ENCODE measurements at regions not wholly inside any gene's neighbourhood (a gene's known extent, or its start where the extent isn't known, plus 50 kb on each side); places are given as distances from the start of the nearest gene placed in this dataset.

DNA sequence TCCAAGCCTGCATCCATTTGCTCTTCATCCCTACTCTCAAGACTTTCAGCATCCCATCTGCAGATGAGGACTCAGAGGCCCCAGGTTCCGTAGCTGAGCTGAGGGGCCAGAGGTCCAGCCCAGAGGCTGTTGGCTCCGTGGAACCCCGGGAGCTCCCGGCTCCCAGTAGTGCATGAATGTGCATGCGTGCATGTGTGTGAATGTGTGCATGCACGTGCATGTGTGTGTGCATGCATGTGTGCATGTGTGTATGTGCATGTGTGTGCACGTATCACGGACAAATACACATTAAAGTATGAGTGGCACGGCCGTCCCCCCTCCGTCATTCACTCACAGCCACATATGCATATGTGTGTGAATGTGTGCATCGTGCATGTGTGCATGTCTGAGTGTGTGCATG is 149.9 kb downstream of the KIF26A start:
- H3K27ac ChIP-seq (ENCODE audit: low read depth, low read length): no peak overlapping the region
- H2BK5ac ChIP-seq (ENCODE audit: low read depth, low read length, poor library complexity): no peak overlapping the region
- H3K23ac ChIP-seq (ENCODE audit: low read length): no peak overlapping the region
- H3K4me3 ChIP-seq (ENCODE audit: low read depth, low read length): no peak overlapping the region
- no peak overlapping the region for H3K4ac ChIP-seq (ENCODE audit: low read depth, low read length)
- no peak overlapping the region for H4K12ac ChIP-seq (ENCODE audit: low read depth, low read length)
- H2BK120ac ChIP-seq (ENCODE audit: insufficient read depth, low read length, poor library complexity): no peak overlapping the region
- no peaks in the 10 kb centered on the region for H3K27me3 ChIP-seq (ENCODE audit: insufficient read depth, low read length)
- no peaks in the 10 kb centered on the region for H3K79me1 ChIP-seq (ENCODE audit: low read length)
- H2AFZ ChIP-seq (ENCODE audit: insufficient read depth, low read length, poor library complexity): no peak overlapping the region
- no peak overlapping the region for H2AK5ac ChIP-seq (ENCODE audit: low read length)
- peaks cover 11% of the 10 kb centered on the region for H3K9me3 ChIP-seq (ENCODE audit: insufficient read depth, low read depth, low read length)
- H3K4me2 ChIP-seq (ENCODE audit: low read length): no peak overlapping the region
- no peak overlapping the region for H2BK12ac ChIP-seq (ENCODE audit: low read length)
- H3K9ac ChIP-seq (ENCODE audit: low read length): no peak overlapping the region
- H3K14ac ChIP-seq (ENCODE audit: low read length): no peak overlapping the region
- H4K8ac ChIP-seq (ENCODE audit: low read depth, low read length): no peak overlapping the region
- H3K36me3 ChIP-seq (ENCODE audit: control insufficient read depth in 1 of 2, insufficient read depth in 2 of 2, low read length in 2 of 2): no peaks in the 10 kb centered on the region
- no peak for DNase-seq
- H3K18ac ChIP-seq (ENCODE audit: low read length): no peak overlapping the region
- H3K79me2 ChIP-seq (ENCODE audit: control insufficient read depth, insufficient read depth, low read length, poor library complexity): no peaks in the 10 kb centered on the region
- WGBS (ENCODE audit: extremely low coverage, insufficient coverage, insufficient read length): no CpG with 5 or more reads among the region's 12 CpGs
- H3K4me1 ChIP-seq (ENCODE audit: control insufficient read depth in 1 of 2, insufficient read depth in 2 of 2, low read length in 2 of 2): peaks cover 6 to 8% of the 10 kb centered on the region in 2 experiments
- H4K91ac ChIP-seq (ENCODE audit: low read depth, low read length): no peak overlapping the region

- H3K9ac ChIP-seq (ENCODE audit: low read length): no peak overlapping the region
- no peak overlapping the region for H3K27ac ChIP-seq (ENCODE audit: low read depth, low read length)
- H2AK5ac ChIP-seq (ENCODE audit: low read length): no peak overlapping the region
- no CpG with 5 or more reads among the region's 3 CpGs for WGBS (ENCODE audit: extremely low coverage, insufficient coverage, insufficient read length)
- no peak overlapping the region for H3K18ac ChIP-seq (ENCODE audit: low read length)
- H3K4me2 ChIP-seq (ENCODE audit: low read length): no peak overlapping the region
- no peak overlapping the region for H4K8ac ChIP-seq (ENCODE audit: low read depth, low read length)
- no peaks in the 10 kb centered on the region for H3K27me3 ChIP-seq (ENCODE audit: insufficient read depth, low read length)
- peaks cover 11% of the 10 kb centered on the region for H3K9me3 ChIP-seq (ENCODE audit: insufficient read depth, low read depth, low read length)
- H2BK5ac ChIP-seq (ENCODE audit: low read depth, low read length, poor library complexity): no peak overlapping the region
- no peak overlapping the region for H3K23ac ChIP-seq (ENCODE audit: low read length)
- H2AFZ ChIP-seq (ENCODE audit: insufficient read depth, low read length, poor library complexity): no peak overlapping the region
- H3K4me3 ChIP-seq (ENCODE audit: low read depth, low read length): no peak overlapping the region
- DNase-seq: peak in 1 of 2 donors; percentile 5
- H3K79me2 ChIP-seq (ENCODE audit: control insufficient read depth, insufficient read depth, low read length, poor library complexity): no peaks in the 10 kb centered on the region
- H3K36me3 ChIP-seq (ENCODE audit: control insufficient read depth in 1 of 2, insufficient read depth in 2 of 2, low read length in 2 of 2): no peaks in the 10 kb centered on the region
- no peak overlapping the region for H2BK12ac ChIP-seq (ENCODE audit: low read length)
- H3K4me1 ChIP-seq (ENCODE audit: control insufficient read depth in 1 of 2, insufficient read depth in 2 of 2, low read length in 2 of 2): peaks cover 6 to 8% of the 10 kb centered on the region in 2 experiments
- H4K12ac ChIP-seq (ENCODE audit: low read depth, low read length): no peak overlapping the region
- H3K14ac ChIP-seq (ENCODE audit: low read length): no peak overlapping the region
- H3K79me1 ChIP-seq (ENCODE audit: low read length): no peaks in the 10 kb centered on the region
- no peak overlapping the region for H3K4ac ChIP-seq (ENCODE audit: low read depth, low read length)
- no peak overlapping the region for H2BK120ac ChIP-seq (ENCODE audit: insufficient read depth, low read length, poor library complexity)
- no peak overlapping the region for H4K91ac ChIP-seq (ENCODE audit: low read depth, low read length)
These were observed 151.1 kb downstream of the KIF26A start for GRCh38 chr14:104289507-104289906.

DNA sequence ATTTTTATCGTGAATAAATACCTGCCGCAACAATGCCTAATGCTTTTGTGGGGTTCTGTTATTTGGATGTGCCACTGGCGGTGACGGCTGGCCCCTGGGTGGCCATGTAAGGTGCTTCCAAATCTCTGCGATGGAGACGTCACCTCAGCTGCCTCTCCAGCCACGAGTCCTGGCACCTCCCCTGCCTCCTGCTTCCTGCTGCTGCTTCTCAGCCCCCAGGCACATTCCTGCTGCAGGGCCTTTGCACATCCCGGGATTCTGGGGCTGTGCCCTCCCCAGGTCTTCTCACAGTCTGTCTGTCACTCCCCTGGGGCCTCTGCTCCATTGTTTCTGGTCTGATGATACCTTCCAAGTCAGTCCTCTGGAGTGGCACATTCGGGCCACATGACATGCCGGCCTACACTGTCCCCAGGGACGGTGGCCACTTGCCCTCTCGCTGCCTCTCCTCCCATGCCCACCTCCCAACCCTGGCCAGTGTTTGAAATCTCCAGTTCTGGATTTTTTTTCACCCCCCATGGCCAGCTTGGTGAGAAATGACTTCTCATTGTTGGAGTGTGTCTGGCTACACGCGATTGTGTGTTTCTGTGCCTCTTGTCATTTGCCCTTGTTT is 151.8 kb downstream of the KIF26A start:
- no peak overlapping the region for H3K9ac ChIP-seq (ENCODE audit: low read length)
- H2BK12ac ChIP-seq (ENCODE audit: low read length): no peak overlapping the region
- no peak overlapping the region for H3K4ac ChIP-seq (ENCODE audit: low read depth, low read length)
- no peak overlapping the region for H4K91ac ChIP-seq (ENCODE audit: low read depth, low read length)
- no peak overlapping the region for H3K18ac ChIP-seq (ENCODE audit: low read length)
- no peaks in the 10 kb centered on the region for H3K36me3 ChIP-seq (ENCODE audit: control insufficient read depth in 1 of 2, insufficient read depth in 2 of 2, low read length in 2 of 2)
- no peak overlapping the region for H2BK120ac ChIP-seq (ENCODE audit: insufficient read depth, low read length, poor library complexity)
- H3K79me1 ChIP-seq (ENCODE audit: low read length): no peaks in the 10 kb centered on the region
- no CpG with 5 or more reads among the region's 14 CpGs for WGBS (ENCODE audit: extremely low coverage, insufficient coverage, insufficient read length)
- no peak overlapping the region for H4K12ac ChIP-seq (ENCODE audit: low read depth, low read length)
- H3K4me2 ChIP-seq (ENCODE audit: low read length): no peak overlapping the region
- H3K79me2 ChIP-seq (ENCODE audit: control insufficient read depth, insufficient read depth, low read length, poor library complexity): no peaks in the 10 kb centered on the region
- H2AK5ac ChIP-seq (ENCODE audit: low read length): no peak overlapping the region
- no peak overlapping the region for H3K27ac ChIP-seq (ENCODE audit: low read depth, low read length)
- no peak overlapping the region for H2AFZ ChIP-seq (ENCODE audit: insufficient read depth, low read length, poor library complexity)
- H3K4me1 ChIP-seq (ENCODE audit: control insufficient read depth in 1 of 2, insufficient read depth in 2 of 2, low read length in 2 of 2): peaks cover 6 to 8% of the 10 kb centered on the region in 2 experiments
- H3K23ac ChIP-seq (ENCODE audit: low read length): no peak overlapping the region
- H4K8ac ChIP-seq (ENCODE audit: low read depth, low read length): no peak overlapping the region
- DNase-seq: no peak
- no peak overlapping the region for H2BK5ac ChIP-seq (ENCODE audit: low read depth, low read length, poor library complexity)
- H3K14ac ChIP-seq (ENCODE audit: low read length): no peak overlapping the region
- H3K27me3 ChIP-seq (ENCODE audit: insufficient read depth, low read length): no peaks in the 10 kb centered on the region
- peaks cover 11% of the 10 kb centered on the region for H3K9me3 ChIP-seq (ENCODE audit: insufficient read depth, low read depth, low read length)
- H3K4me3 ChIP-seq (ENCODE audit: low read depth, low read length): no peak overlapping the region

GRCh38 chr14:104290756-104291122 is 152.4 kb downstream of the KIF26A start:
- Histone ChIP-seq H3K14ac (ENCODE audit: low read length) (no peak overlapping the region), H3K9ac (ENCODE audit: low read length) (no peak overlapping the region), H3K4ac (ENCODE audit: low read depth, low read length) (no peak overlapping the region), H2BK12ac (ENCODE audit: low read length) (no peak overlapping the region), H3K9me3 (ENCODE audit: insufficient read depth, low read depth, low read length) (peaks cover 11% of the 10 kb centered on the region), H2BK120ac (ENCODE audit: insufficient read depth, low read length, poor library complexity) (no peak overlapping the region), H3K23ac (ENCODE audit: low read length) (no peak overlapping the region), H3K4me1 (ENCODE audit: control insufficient read depth in 1 of 2, insufficient read depth in 2 of 2, low read length in 2 of 2) (peaks cover 6 to 8% of the 10 kb centered on the region in 2 experiments), H3K79me1 (ENCODE audit: low read length) (no peaks in the 10 kb centered on the region), H3K27me3 (ENCODE audit: insufficient read depth, low read length) (no peaks in the 10 kb centered on the region), H3K4me2 (ENCODE audit: low read length) (no peak overlapping the region), H2BK5ac (ENCODE audit: low read depth, low read length, poor library complexity) (no peak overlapping the region), H2AFZ (ENCODE audit: insufficient read depth, low read length, poor library complexity) (no peak overlapping the region), H3K18ac (ENCODE audit: low read length) (no peak overlapping the region), H4K12ac (ENCODE audit: low read depth, low read length) (no peak overlapping the region), H4K8ac (ENCODE audit: low read depth, low read length) (no peak overlapping the region), H3K4me3 (ENCODE audit: low read depth, low read length) (no peak overlapping the region), H2AK5ac (ENCODE audit: low read length) (no peak overlapping the region), H3K27ac (ENCODE audit: low read depth, low read length) (no peak overlapping the region), H3K36me3 (ENCODE audit: control insufficient read depth in 1 of 2, insufficient read depth in 2 of 2, low read length in 2 of 2) (no peaks in the 10 kb centered on the region), H4K91ac (ENCODE audit: low read depth, low read length) (no peak overlapping the region), H3K79me2 (ENCODE audit: control insufficient read depth, insufficient read depth, low read length, poor library complexity) (no peaks in the 10 kb centered on the region)
- no peak for DNase-seq
- WGBS (ENCODE audit: extremely low coverage, insufficient coverage, insufficient read length): no CpG with 5 or more reads among the region's 9 CpGs
